NOMO-1 treated with DMSO at 0.1 percent for 48 hours (cell line): ENCODE measurements at regions not wholly inside any gene's neighbourhood (a gene's known extent, or its start where the extent isn't known, plus 50 kb on each side); places are given as distances from the start of the nearest gene placed in this dataset.

Experiments
- DNase-seq: peaks from one replicate; lab custom pipeline; 2025; ENCODE audit not compliant: unreplicated experiment; lab: John Stamatoyannopoulos, UW

DNA sequence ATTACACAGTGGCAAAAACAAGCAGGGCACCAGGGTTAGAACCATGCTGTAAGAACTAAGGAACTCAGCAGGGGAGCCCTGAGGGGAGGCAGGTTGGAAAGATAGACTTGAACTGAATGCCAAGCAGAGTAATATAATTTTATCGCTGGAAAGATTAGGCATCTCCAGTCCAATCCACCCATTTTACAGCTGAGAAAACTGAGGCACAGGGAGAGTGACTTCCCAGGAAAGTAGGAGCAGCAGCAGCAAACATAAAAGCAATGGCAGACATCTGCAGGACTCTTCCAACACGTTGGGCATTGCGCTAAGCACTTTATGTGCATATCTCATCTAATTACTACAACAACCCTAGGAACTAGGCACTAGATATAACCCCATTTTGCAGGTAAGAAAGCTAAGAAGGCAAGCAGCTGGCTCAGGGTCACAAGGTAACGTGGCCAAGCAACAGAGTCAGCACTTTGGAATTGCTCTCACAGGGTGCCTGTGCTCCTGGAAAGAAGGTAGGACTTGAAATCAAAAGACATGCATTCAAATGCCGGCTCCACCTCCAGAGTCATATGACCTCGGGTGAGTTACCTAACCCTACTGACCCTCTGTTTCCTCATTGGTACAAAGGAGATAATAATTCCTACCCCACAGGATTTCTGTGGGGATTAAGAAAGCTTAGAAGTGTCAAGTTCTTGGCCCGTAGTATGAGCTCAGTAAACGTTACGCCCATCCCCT, 215.3 kb downstream of the BARX2 start:
- no peak for DNase-seq

DNA sequence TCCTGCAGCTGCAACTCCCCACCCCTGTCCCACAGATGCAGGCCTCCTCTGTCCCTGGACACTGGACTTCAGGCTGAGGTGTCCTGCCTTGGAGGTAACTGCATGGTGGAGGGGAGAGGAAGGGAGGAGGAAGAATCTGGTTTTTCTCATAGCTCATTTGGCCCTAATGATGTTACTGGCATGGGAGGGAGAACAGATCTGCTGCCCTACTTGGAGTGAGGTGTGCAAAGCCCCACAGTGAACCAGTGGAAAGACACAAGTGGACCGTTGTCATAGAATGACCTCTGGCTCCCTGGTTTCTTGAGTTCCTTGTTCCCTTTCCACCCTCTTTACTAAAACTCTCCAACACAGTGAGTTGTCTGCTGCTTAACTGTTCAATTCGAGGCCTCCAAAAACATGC, 215.9 kb downstream of the BARX2 start:
- DNase-seq = no peak

DNA sequence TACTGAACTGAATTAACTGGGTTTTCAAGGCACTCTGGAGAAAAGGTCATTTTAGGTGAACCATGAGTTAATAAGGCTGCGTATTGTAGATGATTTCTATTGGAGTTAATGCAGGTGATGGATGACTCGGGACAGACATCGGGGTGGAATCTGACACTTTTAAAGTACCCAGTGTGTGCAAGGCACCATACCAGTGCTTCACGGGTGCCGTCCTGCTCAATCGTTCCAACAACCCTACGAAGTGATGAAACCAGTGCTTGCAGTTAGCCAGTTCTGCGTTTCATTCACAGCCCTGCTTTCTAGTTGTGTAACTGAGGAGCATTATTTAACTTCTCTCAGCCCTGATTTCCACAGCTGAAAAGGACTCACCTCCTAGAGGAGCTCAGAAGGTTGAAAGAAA, 216.5 kb downstream of the BARX2 start:
- no peak for DNase-seq

DNA sequence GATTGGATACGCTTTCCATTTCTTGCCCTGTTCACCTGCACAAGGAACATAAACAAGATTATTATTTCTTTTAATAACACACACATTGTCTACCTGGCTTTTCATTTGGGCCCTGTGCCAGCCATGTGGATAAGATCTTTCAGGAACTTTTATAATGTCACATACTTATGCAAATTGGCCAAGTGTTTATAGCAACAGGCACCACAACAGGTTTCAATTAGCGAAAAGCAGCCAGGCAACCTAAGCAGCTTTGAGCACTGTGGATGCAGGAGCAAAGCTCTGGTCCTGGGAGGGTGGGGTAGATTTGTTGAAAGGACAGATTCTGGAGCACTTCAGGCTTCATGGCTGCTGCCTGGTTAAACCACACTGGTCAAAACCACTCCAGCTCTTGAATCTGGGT, 217.4 kb downstream of the BARX2 start:
- DNase-seq = no peak

DNA sequence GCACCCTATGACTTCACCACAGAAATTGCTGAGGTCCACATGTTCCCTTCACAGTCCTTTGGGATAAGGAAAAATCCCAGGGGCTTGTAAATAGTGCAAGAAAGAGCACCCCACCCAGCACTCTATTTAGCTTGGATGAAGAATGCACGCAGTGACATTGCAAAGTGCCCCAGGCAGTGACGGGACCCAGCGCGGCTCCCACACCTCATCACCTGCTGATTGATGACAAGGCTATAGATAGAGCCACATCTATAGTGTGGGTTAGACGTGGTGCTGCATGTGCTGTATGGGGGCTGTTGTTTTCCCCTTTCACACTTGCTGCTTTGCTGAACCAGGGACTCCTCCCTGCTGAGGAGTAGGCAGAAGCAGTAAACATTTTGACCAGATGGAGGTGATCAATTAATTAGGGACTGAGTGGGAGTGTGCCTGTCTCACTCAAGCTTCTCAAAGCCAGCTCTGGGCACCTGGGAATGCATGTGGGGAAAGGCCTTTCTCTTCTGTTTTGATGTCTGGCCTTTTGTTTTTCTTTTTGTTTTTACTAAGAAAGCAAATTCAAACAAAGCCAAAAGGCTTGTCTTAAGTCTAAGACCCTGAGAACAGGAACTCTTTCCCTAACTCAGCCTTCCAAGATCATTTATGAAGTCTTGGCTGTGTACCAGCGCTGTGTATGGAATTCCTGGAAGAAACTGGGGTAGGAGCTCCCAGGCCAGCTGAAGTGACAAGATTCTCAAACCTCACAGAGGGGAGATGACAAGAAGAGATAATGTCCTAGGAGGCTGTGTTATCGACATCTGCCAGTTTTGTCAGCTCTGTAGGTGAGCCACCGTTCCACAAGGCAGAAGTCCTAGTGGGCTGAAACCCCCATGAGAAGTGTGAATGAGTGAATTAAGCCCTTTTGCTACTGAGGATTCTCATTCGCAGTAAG, 219.7 kb downstream of the BARX2 start:
- no peak for DNase-seq

DNA sequence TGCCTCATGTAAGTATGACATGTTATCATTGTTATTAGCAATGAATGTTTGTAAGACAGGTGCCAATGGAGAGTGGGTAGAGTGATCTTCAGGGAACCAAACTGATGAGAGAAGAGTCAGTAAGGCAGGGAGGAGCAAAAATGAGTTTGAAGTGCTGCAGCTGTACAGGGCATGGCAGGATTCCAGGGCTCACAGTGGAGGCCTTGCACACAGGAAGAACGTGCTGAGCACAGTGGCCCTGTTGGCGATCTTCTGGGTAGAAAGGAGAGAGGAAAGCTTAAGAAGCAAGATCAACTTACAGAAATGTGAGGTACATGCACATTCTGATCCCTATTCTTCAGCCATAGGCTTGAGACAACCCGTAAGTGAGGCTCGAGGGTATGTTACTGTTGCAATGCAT, 219.3 kb upstream of the TMEM45B start:
- DNase-seq = no peak

DNA sequence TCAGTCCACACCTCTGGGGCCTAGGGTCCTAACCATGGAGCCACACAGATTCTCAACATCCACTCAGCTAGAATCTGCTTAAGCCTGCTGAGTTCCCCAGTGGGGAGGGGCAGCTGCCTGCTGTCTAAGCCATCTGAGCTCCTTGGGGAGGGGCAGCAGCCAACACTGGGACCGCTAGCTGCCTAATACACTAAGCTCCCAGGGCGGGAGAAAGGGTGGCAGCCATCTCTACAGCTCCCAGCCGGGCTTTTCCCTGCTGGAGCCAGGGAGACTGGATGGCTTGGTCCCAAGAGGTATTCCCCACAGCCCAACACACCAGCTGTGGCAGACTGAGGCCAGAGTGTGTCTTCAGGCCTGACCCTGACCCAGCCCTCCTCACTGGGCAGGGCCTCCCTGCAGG, 217.3 kb upstream of the TMEM45B start:
- DNase-seq = no peak

DNA sequence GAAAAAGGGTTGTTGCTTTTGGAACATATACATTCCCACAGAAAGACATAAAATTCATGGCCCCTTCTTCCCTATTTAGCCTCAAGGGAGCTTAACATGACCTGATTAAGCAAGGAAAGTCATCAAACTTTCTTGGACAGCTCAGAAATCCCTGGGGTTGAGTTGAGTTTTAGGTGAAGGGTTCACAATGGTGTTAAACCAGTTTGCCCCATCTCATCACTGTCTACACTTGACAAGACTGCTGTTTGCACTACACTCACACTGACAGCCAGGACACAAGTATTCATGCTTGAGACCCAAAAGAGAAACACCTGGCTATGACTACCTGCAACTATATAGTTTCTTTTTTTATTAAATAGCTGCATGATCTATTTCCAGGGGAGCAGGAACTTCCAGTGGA, 209.8 kb upstream of the TMEM45B start:
- DNase-seq = no peak

DNA sequence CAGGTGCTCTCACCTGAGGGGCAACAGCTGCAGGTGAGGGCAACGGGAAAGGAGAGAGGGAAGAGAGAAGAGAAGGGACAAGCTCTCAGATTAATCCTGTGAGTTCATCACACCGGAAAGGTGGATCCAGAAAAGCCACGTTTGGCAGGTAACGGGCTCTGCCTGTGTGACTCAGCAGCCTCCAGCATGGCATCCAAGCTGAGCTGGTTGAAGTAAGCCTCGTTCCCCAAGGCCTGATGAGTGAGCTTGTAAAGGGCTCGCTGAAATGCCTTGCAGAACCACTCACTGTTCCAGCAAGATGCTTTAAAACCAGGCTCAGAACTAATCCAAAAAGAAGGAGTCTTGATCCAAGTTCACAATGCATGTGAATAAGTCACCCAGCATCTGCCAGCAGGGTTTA, 206.9 kb upstream of the TMEM45B start:
- DNase-seq = no peak

DNA sequence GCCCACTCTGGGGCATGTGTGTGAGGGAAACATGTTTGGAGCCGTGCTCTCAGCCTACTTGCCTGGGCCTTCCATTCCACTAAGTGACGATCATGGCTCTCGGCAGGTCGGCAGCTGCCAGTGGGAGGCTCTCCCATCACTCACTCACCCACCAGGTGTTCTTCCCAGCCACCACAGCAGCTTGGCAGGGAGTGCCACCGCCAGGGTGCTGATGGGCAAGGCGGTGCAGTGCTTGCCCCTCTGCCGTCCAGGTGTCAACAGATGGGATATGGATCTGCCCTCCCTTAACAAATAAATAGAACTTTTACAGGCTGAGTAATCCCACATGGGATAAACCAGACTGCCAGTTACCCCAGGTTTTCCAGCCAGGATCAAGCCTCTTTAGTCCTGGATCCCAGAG, 205.5 kb upstream of the TMEM45B start:
- no peak for DNase-seq

DNA sequence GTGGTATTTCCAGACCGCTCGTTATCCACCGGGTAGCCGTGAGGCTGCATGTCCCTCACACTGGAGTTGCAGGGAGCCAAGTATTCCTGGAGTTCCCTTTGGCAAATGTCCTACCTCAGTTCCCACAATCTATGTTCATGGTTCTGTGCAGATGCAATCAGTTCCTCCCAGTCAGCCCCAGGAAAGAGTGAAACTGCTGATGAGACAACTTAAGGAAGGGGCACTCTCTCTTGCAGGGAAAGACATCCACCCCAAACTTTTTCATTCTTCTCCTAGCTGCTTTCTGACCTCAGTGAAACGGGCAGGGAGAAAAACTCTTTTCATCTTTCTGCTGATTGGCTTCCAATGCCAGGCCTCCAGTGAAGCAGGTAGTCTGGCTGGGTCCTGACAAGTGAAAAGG, 205.1 kb upstream of the TMEM45B start:
- no peak for DNase-seq

DNA sequence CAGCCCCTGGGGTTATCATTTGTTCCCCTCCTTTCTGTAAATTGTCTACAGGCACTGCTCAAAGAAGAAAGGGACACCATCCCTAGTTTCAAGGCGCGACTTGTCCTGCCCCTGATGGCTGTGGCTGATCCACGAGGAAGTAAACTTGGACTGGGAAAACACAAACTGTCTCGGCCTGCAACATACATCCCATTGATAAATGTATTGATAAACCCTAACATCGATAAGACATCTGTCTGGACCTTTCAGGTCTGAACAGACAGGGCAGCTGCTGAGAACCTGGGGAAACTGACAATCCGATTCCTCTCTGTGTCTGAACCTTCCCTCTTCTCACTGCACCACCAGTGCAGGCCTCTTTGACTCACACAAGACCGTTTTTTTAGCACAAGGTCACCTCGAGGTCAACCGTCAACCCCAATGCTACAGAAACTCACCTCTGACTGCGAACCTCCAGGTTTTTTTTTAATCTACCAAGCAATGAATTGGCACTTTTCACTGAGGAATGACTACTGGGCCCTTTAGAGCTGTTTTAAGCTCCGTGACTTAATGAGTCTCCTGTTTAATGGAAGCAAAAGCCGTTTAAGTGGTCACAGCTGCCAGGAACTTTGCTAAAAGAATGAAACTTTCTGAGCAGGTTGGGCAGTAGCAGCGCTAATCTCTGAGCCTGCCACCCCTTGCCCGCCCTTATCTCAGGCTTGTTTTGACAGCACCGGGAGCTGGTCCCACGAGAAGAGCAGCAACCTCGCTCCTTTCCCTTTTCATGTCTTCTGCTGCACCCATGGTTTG, 203.8 kb upstream of the TMEM45B start:
- DNase-seq = no peak

DNA sequence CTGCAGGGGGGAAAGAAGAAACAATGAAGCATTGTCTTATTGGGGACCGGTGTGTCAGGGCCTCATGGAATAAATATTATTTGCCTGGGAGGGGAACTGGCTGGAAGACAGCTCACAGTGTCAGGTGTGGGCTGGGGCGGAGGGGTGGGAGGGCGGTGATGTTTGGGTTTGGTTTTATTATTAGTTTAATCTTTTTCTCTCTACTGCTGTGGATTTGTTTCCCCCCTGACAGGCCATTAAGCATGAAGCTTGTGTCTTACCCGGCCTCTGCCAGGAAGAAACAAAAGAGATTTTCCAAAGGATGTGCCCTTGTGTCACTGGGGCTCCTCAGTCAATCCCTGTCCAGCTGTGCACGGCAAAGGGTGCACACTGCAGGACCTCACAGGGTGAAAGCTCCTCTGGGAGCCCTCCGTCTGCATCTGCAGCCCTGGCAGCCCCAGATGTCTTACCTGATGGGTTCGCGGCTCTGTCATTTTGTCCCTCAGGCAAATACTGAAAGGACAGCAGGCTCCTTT, 203.1 kb upstream of the TMEM45B start:
- DNase-seq = no peak

DNA sequence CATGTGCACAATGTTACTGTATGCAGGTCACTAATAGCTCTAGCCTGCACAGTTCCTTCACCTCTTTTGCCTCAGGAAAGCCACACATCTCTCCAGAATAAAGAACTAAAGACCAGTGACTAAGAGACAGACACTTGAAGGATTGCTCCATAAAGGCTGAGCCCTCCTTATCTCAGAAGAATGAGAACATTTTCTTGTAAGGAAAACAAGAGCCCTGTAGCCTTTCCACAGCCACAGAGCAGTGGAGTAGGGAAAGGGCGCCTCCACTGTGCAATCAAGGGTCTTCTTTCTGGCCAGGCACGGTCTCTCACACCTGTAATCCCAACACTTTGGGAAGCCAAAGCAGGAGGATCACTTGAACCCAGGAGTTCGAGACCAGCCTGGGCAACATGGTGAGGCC, 202.6 kb upstream of the TMEM45B start:
- no peak for DNase-seq

DNA sequence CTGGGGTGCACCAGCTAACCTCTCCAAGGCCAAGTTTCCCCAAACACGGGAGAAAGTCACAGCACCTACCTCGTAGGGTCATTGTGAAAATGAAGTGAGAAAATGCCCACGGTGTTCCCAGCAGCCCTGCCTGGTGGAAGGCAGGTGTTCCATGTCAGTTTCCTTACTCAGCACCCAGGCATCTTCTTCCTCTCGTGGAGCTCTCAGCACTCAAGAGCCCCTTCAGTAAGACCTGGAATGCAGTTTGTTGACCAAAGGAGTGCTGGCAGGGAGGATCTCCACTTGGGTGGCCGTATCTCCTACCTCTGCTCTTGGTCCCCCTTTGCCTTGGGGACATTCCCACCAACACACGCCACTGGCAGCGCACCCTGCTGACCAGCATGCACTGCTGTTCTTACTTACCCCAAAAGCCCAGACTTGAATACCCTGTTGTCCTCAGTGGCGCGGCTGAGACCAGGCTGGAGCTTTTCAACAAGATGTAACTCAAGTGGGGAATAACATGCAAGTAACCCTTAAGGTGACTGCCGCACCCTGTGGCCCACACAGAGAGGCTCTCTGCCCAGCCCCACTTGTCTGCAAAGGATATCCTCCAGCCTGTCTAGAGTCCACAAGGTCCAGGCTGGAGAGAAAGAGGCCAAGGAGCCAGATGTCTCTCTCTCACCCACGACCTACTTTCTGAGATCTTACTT, 201.2 kb upstream of the TMEM45B start:
- no peak for DNase-seq

DNA sequence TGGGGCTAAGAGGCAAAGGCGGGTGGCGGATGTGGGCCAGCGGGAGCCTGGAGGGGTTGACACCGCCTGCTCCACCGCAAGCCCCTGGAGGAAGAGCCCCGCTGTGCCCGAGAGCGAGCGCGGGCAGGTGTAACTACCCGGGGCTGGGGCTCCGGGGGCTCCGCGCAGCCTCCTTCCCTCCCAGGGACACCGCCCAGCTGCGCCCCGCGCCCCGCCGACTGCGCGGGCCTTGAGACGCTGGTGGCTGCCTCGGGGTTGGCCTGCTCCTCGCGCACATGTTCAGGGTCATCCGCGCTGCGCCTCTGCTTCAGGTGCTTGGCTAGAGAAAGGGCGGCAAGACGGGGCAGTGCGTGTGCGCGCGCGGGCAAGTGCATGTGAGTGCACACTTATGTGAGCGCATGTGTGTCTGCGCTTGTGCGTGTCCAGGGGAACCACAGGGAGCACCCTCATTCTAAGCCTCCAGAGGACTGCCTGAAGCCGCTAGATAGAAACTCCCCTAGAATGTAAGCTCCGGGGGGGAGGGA, 197.5 kb upstream of the TMEM45B start:
- no peak for DNase-seq

DNA sequence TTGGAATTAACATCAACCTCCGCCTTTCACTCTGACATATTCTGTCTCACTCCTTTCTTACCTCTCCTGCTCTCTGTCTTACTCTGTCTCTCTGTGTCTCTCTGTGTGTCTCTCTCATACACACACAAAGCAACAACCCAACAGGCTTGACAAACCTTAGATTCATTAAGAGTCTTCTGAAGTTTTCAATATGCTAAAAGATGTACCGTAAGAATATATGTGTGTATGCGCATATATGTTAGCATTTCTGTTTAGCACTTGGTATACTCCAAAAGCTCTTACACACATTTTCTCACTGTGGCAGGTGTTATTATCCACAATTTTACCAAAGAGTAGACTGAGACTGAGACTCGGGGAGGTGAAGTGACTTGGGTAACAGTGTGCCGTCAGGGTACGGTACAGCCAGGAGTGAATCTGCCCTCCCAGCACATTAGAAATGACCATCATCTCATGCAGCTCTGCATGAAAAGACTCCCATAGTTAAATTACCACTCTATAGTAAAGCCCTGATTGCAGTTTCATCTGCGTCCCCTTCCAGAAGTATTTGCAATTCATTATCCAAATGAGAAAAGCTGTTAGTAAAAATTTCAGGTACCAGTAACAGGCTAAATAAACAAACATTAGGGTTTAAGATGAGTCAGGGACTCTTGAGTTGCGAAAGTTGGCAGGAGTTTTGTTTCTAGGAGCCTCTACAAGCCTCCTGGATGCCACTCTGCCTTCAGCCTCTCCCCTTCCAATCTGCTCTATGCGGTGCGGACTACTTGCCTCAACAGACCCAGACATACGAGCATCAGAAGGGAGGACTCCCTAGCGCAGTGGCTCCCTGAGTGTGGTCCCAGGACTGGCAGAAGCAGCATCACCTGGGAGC, 195.2 kb upstream of the TMEM45B start:
- no peak for DNase-seq

DNA sequence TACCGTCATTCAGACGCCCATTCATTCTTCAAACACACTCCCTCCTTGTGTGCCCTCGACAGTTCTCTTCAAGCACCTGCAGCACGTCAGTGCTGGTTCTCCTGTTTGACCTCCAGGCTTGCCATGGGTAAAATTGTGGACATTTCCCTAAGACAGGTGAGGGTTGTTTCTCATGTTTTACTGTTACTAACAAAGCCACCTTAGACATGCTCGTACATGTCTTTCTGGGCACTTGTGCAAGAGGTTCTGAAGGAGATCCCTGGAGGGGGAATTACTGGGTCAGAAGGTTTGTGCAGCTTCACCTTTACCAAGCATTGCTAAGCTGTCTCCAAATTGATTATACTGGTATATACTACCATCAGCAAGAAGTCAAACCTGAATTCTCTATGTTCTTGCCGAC, 189.7 kb upstream of the TMEM45B start:
- DNase-seq = no peak

DNA sequence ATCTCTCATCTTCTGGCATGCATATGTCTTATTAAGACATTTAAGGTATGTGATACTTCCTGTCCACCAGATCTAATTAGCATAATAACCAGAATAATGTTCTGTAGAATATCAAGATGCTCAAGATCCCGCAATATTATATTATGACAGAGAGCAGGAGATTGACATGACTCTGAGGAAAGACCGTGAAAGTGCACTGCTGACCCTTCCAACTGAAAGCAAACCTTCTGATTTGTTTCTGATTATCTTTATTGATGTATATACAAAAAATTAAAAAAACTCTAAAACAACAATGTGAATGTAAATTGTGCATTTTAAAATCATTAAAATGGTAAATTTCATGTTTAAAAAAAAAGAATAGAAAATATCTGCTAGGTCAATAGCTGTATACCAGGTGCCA, 184.4 kb upstream of the TMEM45B start:
- no peak for DNase-seq

DNA sequence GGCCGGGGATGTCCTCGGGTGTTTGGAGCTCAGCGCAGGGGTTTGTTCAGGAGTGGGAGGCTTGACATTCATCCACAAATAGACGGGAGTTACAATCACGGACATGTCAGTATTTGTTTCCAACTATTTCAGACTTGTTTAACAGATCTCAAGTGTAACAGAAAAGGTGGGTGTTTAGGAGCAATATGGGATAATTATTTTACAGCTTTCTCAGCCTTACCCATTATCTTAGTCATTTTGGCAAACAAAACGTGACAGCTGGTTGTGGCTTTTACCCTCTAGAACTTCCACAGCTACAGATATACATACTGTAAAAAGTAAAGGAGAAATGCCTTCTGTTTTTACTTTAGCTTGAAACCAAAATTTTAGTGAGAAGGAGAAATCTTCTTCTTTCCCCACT, 178.7 kb upstream of the TMEM45B start:
- DNase-seq = no peak
